GM23338 (cell line): ENCODE measurements at regions not wholly inside any gene's neighbourhood (a gene's known extent, or its start where the extent isn't known, plus 50 kb on each side); places are given as distances from the start of the nearest gene placed in this dataset.

Source experiments
- ATAC-seq: fragments of 200-7000 bp; cut with Tn5 transposase; 3 replicates; pipeline ENCODE4 v1.9.1; 2020
- DNase-seq: peaks from one replicate; pipeline ENCODE4 v3.0.0-alpha.2; 2015; ENCODE audit warnings: low spot score
- H2AFZ ChIP-seq: fragments of 200-600 bp; sonication (generic); 2 replicates; pipeline ENCODE4 v1.8.0; 2016; ENCODE audit warnings: antibody characterized with exemption, mild to moderate bottlenecking, moderate library complexity
- H3F3A ChIP-seq: fragments of 200-600 bp; sonication (generic); replicated peaks from 2 replicates; pipeline ENCODE4 v1.8.0; 2017; ENCODE audit warnings: antibody characterized with exemption, mixed run types, low read depth
- H3K27ac ChIP-seq: fragments of 200-600 bp; sonication (generic); 2 replicates; pipeline ENCODE4 v1.6.1; 2016; ENCODE audit warnings: low read depth
- H3K27me3 ChIP-seq: fragments of 200-600 bp; sonication (generic); 2 replicates; pipeline ENCODE4 v1.8.0; 2016; ENCODE audit warnings: mild to moderate bottlenecking, mixed run types, moderate library complexity; ENCODE audit not compliant: insufficient read depth
- H3K36me3 ChIP-seq: fragments of 200-600 bp; sonication (generic); 2 replicates; pipeline ENCODE4 v1.8.0; 2016; ENCODE audit warnings: mild to moderate bottlenecking; ENCODE audit not compliant: insufficient read depth
- H3K4me1 ChIP-seq: fragments of 200-600 bp; sonication (generic); 2 replicates; pipeline ENCODE4 v1.8.0; 2016; ENCODE audit warnings: mild to moderate bottlenecking, moderate library complexity; ENCODE audit not compliant: insufficient read depth
- H3K4me2 ChIP-seq: fragments of 200-600 bp; sonication (generic); 2 replicates; pipeline ENCODE4 v1.7.1; 2017; ENCODE audit warnings: mixed run types
- H3K4me3 ChIP-seq: fragments of 200-600 bp; sonication (generic); 2 replicates; pipeline ENCODE4 v1.6.1; 2016; ENCODE audit warnings: mixed run types
- H3K79me2 ChIP-seq: fragments of 200-600 bp; sonication (generic); replicated peaks from 2 replicates; pipeline ENCODE4 v1.8.0; 2017; ENCODE audit warnings: mild to moderate bottlenecking; ENCODE audit not compliant: insufficient read depth
- H3K9me2 ChIP-seq: fragments of 200-600 bp; sonication (generic); 2 replicates; pipeline ENCODE4 v1.8.0; 2017; ENCODE audit not compliant: insufficient read depth
- H4K20me1 ChIP-seq: fragments of 200-600 bp; sonication (generic); replicated peaks from 2 replicates; pipeline ENCODE4 v1.8.0; 2017; ENCODE audit warnings: mild to moderate bottlenecking; ENCODE audit not compliant: insufficient read depth
- H3K27ac Mint-ChIP-seq: 2 replicates; pipeline ENCODE4 v1.8.0; 2020; ENCODE audit warnings: inconsistent platforms, mild to moderate bottlenecking, moderate library complexity, mixed read lengths
- H3K27me3 Mint-ChIP-seq: 3 replicates; pipeline ENCODE4 v1.8.0; 2022; ENCODE audit warnings: low read depth, mild to moderate bottlenecking, moderate library complexity, mixed read lengths, inconsistent platforms; ENCODE audit not compliant: insufficient read depth, poor library complexity
- H3K36me3 Mint-ChIP-seq: 3 replicates; pipeline ENCODE4 v1.8.0; 2021; ENCODE audit warnings: low read depth, mild to moderate bottlenecking, inconsistent platforms, moderate library complexity, mixed read lengths
- H3K4me1 Mint-ChIP-seq: 3 replicates; pipeline ENCODE4 v1.8.0; 2020; ENCODE audit warnings: mild to moderate bottlenecking, inconsistent platforms, mixed read lengths
- H3K4me3 Mint-ChIP-seq: 3 replicates; pipeline ENCODE4 v1.8.0; 2021; ENCODE audit warnings: moderate library complexity, mild to moderate bottlenecking, inconsistent platforms, mixed read lengths
- H3K9me3 Mint-ChIP-seq: 3 replicates; pipeline ENCODE4 v1.8.0; 2020; ENCODE audit warnings: moderate library complexity, mild to moderate bottlenecking, inconsistent platforms, mixed read lengths
- CREB1 ChIP-seq: fragments of 250-450 bp; sonication (Bioruptor Pico); IDR thresholded peaks from 2 replicates; pipeline ENCODE4 v1.5.0; 2020; ENCODE audit warnings: low read depth, mild to moderate bottlenecking, moderate library complexity
- EZH2 ChIP-seq: fragments of 200-600 bp; sonication (generic); IDR thresholded peaks from one replicate; pipeline ENCODE4 v1.8.0; 2017; ENCODE audit warnings: antibody characterized with exemption, mild to moderate bottlenecking, low read depth; ENCODE audit not compliant: unreplicated experiment
- EZH2phosphoT487 ChIP-seq: fragments of 200-600 bp; sonication (generic); IDR thresholded peaks from one replicate; pipeline ENCODE4 v1.8.1; 2018; ENCODE audit warnings: antibody characterized with exemption; ENCODE audit not compliant: unreplicated experiment
- JUNB ChIP-seq: IDR thresholded peaks from one replicate; pipeline ENCODE4 v1.6.1; 2016; ENCODE audit warnings: antibody characterized with exemption; ENCODE audit not compliant: unreplicated experiment
- NANOG ChIP-seq: IDR thresholded peaks from 2 replicates; pipeline ENCODE4 v1.6.1; 2016; ENCODE audit warnings: antibody characterized with exemption, borderline replicate concordance
- STAT1 ChIP-seq: IDR thresholded peaks from one replicate; pipeline ENCODE4 v1.6.1; 2016; ENCODE audit warnings: antibody characterized with exemption; ENCODE audit not compliant: unreplicated experiment
- ZNF114 ChIP-seq: fragments of 250-450 bp; sonication (Bioruptor Pico); IDR thresholded peaks from 2 replicates; pipeline ENCODE4 v1.5.0; 2020; ENCODE audit warnings: mild to moderate bottlenecking, moderate library complexity
- ZNF331 ChIP-seq: fragments of 250-450 bp; sonication (Bioruptor Pico); IDR thresholded peaks from 2 replicates; pipeline ENCODE4 v1.5.0; 2020; ENCODE audit warnings: low read depth, mild to moderate bottlenecking, moderate library complexity
- TF ChIP-seq, protein P1 (sequence below), 2 experiments: fragments of 200-600 bp in 1 of 2; sonication (generic) in 1 of 2; conservative IDR thresholded peaks; 2 replicates each; pipeline versions ENCODE4 v1.5.1 to v1.6.1; 2016 to 2017; ENCODE audit warnings: antibody characterized with exemption in 2 of 2, low read depth in 2 of 2, mild to moderate bottlenecking in 2 of 2, moderate library complexity in 1 of 2
- TF ChIP-seq, protein P2 (sequence below): IDR thresholded peaks from 2 replicates; pipeline ENCODE4 v1.6.1; 2016; ENCODE audit warnings: antibody characterized with exemption
- TF ChIP-seq, protein P3 (sequence below): IDR thresholded peaks from one replicate; pipeline ENCODE4 v1.6.1; 2018; ENCODE audit warnings: antibody characterized with exemption; ENCODE audit not compliant: unreplicated experiment

DNA sequence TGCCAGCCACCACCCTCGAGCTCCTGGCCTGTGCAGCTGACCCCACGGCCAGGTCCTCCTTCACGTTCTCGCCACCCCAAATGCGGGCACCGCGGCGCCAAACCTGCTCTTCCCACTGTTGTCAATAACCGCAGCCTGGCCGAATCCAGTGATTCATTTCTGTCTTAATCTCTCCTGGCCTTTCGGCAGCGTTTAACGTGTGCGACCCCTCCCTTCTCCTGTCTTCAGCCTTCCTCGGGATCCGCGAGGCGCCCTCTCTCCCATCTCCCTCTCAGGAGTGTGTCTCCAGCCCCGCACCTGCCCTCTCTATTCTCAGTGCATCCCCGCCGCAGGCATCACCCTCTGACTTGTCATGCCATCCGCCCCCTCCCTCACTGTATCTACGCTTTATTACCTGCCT is 91.4 kb downstream of the THBS2 start:
- ATAC-seq (no peak), DNase-seq (no peak)
- H3K9me3 Mint-ChIP-seq, result peaks cover 17% of the 10 kb centered on the region
- H4K20me1 ChIP-seq, result no peaks in the 10 kb centered on the region
- no peak overlapping the region for H2AFZ ChIP-seq
- no peaks in the 10 kb centered on the region for H3K9me2 ChIP-seq
- H3F3A ChIP-seq, result no peaks in the 10 kb centered on the region
- no peak overlapping the region for H3K4me3 Mint-ChIP-seq
- H3K4me1 ChIP-seq, result no peaks in the 10 kb centered on the region
- H3K4me2 ChIP-seq, result no peak overlapping the region
- TF ChIP-seq, protein P1, sequence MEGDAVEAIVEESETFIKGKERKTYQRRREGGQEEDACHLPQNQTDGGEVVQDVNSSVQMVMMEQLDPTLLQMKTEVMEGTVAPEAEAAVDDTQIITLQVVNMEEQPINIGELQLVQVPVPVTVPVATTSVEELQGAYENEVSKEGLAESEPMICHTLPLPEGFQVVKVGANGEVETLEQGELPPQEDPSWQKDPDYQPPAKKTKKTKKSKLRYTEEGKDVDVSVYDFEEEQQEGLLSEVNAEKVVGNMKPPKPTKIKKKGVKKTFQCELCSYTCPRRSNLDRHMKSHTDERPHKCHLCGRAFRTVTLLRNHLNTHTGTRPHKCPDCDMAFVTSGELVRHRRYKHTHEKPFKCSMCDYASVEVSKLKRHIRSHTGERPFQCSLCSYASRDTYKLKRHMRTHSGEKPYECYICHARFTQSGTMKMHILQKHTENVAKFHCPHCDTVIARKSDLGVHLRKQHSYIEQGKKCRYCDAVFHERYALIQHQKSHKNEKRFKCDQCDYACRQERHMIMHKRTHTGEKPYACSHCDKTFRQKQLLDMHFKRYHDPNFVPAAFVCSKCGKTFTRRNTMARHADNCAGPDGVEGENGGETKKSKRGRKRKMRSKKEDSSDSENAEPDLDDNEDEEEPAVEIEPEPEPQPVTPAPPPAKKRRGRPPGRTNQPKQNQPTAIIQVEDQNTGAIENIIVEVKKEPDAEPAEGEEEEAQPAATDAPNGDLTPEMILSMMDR (conservative IDR thresholded peaks at IDR 0.05; ENCODE audit: low read depth in 2 of 2), result no peak
- no peak overlapping the region for H3K27ac ChIP-seq
- no peaks in the 10 kb centered on the region for H3K36me3 ChIP-seq
- peaks cover 12% of the 10 kb centered on the region for H3K36me3 Mint-ChIP-seq
- H3K4me1 Mint-ChIP-seq, result peaks cover 3% of the 10 kb centered on the region; the same call in 1 of the 3 replicates
- no peak overlapping the region for H3K4me3 ChIP-seq
- 0 out of 2 replicates have a peak overlapping the region, but pooled peaks have one; percentile 31 for H3K27ac Mint-ChIP-seq
- H3K79me2 ChIP-seq, result no peaks in the 10 kb centered on the region
- peaks cover 5% of the 10 kb centered on the region for H3K27me3 Mint-ChIP-seq
- no peaks in the 10 kb centered on the region for H3K27me3 ChIP-seq

DNA sequence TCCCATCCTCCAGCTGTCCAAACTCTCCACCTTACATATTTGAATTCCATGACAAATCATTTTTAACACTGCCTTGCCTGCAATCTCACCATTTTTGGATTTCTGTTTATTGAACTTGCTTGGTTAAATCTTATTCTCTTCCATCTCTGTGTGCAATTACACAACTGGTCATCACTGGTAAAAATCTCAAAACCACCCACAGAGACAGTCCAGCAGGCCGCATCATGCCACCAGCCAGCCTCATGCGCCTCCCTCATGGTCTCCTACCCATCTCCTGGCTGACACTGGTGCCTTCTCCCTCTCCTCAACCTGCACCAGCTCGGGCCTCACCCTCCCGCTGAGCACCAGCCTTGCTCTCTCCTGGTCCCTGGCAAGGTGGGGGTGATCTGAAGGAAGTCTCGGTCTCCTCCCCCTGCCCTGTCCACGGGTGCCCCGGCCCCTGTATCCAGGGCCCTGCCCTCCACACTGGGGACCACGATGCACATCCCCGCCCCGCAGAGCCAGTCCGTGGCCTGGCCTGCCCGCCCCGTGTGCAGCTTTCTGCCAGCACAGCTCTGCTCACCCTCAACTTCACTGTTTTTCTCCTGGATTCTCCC is 92.0 kb downstream of the THBS2 start:
- Mint-ChIP-seq H3K27me3 (peaks cover 5% of the 10 kb centered on the region), H3K4me3 (no peak overlapping the region; the same call in 2 of the 3 replicates), H3K4me1 (peaks cover 5% of the 10 kb centered on the region; the same call in 1 of the 3 replicates), H3K9me3 (peaks cover 17% of the 10 kb centered on the region), H3K27ac (no peak overlapping the region), H3K36me3 (peaks cover 12% of the 10 kb centered on the region)
- DNase-seq, result no peak
- no peaks in the 10 kb centered on the region for H4K20me1 ChIP-seq
- H2AFZ ChIP-seq, result no peak overlapping the region
- no peaks in the 10 kb centered on the region for H3K27me3 ChIP-seq
- no peak for ATAC-seq
- H3K27ac ChIP-seq, result no peak overlapping the region
- no peaks in the 10 kb centered on the region for H3F3A ChIP-seq
- H3K9me2 ChIP-seq, result no peaks in the 10 kb centered on the region
- H3K36me3 ChIP-seq, result no peaks in the 10 kb centered on the region
- no peaks in the 10 kb centered on the region for H3K79me2 ChIP-seq
- TF ChIP-seq EZH2 (no peak), JUNB (no peak)
- no peak overlapping the region for H3K4me2 ChIP-seq
- H3K4me3 ChIP-seq, result no peak overlapping the region
- no peaks in the 10 kb centered on the region for H3K4me1 ChIP-seq

DNA sequence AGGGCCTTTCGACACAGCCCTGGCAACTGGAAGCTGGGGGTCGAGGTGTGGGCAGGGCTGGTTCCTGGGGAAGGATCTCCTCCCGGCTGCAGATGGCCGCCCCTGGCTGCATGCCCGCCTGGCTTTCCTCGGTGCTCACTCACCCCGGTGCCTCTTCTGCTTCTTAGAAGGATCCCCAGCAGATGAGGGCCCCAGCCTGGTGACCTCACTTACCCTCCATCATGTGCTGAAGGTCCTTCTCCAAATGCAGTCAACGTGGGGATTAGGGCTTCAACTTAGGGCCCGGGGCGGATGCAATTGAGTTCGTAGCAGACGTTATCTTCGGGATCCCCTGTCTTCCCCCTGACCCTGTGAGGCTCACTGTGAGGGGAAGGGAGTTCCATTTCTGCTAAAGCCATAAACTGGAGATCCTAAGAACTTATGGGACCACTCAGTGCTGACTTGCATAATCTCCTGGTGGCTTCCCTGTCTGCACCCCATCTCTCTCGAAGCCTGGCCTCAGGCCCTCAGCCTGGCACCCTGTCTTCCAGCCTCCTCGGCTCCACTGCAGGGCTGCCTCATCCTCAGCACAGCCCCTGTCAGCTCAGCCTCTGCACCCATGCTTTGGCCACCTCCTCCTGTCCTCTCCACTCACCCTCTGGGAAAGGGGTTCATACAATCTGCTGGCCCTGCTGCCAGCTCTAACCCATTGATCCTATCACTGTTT is 92.6 kb downstream of the THBS2 start:
- DNase-seq (no peak), ATAC-seq (no peak)
- H3K9me2 ChIP-seq, result no peaks in the 10 kb centered on the region
- H3K4me1 ChIP-seq, result no peaks in the 10 kb centered on the region
- Mint-ChIP-seq H3K9me3 (peaks cover 17% of the 10 kb centered on the region), H3K27me3 (no peaks in the 10 kb centered on the region), H3K4me3 (no peak overlapping the region; the same call in 2 of the 3 replicates), H3K4me1 (peaks cover 5% of the 10 kb centered on the region; the same call in 1 of the 3 replicates), H3K27ac (no peak overlapping the region), H3K36me3 (peaks cover 12% of the 10 kb centered on the region)
- no peaks in the 10 kb centered on the region for H3K79me2 ChIP-seq
- H3K27ac ChIP-seq, result no peak overlapping the region
- no peak overlapping the region for H2AFZ ChIP-seq
- H3F3A ChIP-seq, result no peaks in the 10 kb centered on the region
- no peak overlapping the region for H3K4me3 ChIP-seq
- no peaks in the 10 kb centered on the region for H4K20me1 ChIP-seq
- H3K4me2 ChIP-seq, result no peak overlapping the region
- no peaks in the 10 kb centered on the region for H3K27me3 ChIP-seq
- H3K36me3 ChIP-seq, result no peaks in the 10 kb centered on the region
- TF ChIP-seq, protein P2, sequence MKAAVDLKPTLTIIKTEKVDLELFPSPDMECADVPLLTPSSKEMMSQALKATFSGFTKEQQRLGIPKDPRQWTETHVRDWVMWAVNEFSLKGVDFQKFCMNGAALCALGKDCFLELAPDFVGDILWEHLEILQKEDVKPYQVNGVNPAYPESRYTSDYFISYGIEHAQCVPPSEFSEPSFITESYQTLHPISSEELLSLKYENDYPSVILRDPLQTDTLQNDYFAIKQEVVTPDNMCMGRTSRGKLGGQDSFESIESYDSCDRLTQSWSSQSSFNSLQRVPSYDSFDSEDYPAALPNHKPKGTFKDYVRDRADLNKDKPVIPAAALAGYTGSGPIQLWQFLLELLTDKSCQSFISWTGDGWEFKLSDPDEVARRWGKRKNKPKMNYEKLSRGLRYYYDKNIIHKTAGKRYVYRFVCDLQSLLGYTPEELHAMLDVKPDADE, result no peak
- no peak for TF ChIP-seq CREB1 (CRISPR knock-in tag)
- TF ChIP-seq STAT1, result no peak
- no peak for TF ChIP-seq ZNF331 (CRISPR knock-in tag)
- TF ChIP-seq EZH2, result no peak
- no peak for TF ChIP-seq EZH2phosphoT487
- no peak for TF ChIP-seq NANOG
- TF ChIP-seq, protein P3, sequence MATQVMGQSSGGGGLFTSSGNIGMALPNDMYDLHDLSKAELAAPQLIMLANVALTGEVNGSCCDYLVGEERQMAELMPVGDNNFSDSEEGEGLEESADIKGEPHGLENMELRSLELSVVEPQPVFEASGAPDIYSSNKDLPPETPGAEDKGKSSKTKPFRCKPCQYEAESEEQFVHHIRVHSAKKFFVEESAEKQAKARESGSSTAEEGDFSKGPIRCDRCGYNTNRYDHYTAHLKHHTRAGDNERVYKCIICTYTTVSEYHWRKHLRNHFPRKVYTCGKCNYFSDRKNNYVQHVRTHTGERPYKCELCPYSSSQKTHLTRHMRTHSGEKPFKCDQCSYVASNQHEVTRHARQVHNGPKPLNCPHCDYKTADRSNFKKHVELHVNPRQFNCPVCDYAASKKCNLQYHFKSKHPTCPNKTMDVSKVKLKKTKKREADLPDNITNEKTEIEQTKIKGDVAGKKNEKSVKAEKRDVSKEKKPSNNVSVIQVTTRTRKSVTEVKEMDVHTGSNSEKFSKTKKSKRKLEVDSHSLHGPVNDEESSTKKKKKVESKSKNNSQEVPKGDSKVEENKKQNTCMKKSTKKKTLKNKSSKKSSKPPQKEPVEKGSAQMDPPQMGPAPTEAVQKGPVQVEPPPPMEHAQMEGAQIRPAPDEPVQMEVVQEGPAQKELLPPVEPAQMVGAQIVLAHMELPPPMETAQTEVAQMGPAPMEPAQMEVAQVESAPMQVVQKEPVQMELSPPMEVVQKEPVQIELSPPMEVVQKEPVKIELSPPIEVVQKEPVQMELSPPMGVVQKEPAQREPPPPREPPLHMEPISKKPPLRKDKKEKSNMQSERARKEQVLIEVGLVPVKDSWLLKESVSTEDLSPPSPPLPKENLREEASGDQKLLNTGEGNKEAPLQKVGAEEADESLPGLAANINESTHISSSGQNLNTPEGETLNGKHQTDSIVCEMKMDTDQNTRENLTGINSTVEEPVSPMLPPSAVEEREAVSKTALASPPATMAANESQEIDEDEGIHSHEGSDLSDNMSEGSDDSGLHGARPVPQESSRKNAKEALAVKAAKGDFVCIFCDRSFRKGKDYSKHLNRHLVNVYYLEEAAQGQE, result no peak
- no peak for TF ChIP-seq ZNF114
